HG02678 (cell line): ENCODE measurements at regions not wholly inside any gene's neighbourhood (a gene's known extent, or its start where the extent isn't known, plus 50 kb on each side); places are given as distances from the start of the nearest gene placed in this dataset.

ENCODE experiments used
- ATAC-seq: cut with Tn5 transposase; IDR thresholded peaks from one replicate; pipeline ENCODE4 v1.9.1; 2021; ENCODE audit warnings: mild to moderate bottlenecking, moderate library complexity; ENCODE audit not compliant: unreplicated experiment

DNA sequence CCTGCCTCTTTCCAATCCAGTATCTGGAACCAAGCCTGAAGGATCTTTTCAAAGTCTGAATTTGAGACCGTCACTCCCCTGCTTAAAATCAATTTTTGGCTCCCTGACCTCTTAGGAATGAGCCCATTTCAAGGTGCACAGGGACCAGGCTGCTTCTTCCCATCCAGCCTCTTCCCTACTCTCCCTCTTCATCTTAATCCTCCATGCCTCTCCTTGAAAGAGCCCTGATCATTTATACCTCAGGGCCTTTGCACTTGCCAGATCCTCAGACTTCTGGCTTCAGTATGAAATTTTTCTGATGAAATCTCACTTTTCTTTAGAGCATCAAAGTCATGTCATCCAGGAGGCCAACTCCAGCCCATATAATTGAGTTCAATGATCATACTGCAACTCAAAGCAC lies 399.5 kb upstream of the CELF2 start:
- no peak for ATAC-seq

DNA sequence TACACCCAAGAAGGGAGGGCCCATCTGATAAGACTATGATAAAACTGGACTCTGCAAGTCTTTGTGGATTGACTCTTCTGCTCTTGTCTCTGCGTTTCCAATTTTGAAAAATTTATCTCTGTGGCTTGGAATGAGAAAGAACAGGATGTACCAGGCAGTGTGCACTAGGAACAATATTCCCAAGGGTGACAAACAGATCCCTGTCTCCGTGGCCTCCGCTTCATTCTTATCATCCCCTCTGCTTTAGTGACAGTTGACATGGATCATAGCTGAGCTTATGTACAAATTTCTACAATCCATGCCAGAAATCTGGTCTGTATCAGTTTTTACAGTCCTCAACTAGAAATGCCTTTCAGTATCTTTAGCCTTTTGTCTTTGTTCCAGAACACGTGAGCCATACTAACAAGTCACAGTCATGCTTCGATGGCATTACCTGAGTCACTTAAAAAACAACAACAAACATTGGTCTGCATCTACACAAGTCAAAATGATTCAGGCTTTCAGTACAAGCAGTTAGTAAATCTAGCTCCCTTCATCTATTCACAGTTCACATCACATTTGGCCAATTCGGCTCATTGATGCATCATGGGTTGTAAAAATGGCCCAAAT lies 393.6 kb upstream of the CELF2 start:
- no peak for ATAC-seq

DNA sequence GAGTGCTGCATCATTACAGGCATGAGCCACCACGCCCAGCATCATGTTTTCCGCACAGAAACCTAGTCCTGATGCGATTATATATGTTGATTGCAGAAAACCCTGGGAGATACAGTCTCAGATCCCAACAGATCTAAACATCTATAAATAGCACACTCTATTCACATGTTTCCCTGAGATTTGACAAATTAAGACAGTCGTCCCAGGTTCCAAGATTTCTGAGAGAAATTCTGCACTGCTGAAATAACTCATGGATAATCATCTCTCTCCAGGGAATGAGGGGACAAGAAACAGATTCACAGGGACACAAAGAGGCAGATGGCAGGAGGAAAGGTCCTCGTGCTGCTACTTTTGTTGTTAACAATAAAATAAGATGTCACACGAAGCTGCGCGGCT lies 393.1 kb upstream of the CELF2 start:
- no peak for ATAC-seq

DNA sequence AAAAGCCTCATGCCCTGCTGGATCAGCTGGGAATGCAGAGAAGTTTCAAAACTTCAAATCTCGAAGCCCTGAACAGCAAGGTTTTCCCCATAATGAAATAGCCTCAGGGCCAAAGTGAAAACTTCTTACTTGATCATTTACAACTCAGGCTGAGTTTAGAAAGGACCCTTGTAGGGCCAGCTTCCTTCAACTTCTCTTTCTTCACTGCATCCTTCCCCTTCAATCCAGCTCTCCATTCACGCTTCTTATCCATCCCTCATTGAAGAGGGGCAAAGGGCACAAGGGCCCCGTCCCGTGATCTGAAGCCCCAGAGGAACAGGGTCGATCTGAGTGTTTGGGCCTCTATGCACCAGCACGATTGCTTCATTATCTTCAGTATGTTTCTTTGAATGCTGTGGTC lies 392.2 kb upstream of the CELF2 start:
- no peak for ATAC-seq

DNA sequence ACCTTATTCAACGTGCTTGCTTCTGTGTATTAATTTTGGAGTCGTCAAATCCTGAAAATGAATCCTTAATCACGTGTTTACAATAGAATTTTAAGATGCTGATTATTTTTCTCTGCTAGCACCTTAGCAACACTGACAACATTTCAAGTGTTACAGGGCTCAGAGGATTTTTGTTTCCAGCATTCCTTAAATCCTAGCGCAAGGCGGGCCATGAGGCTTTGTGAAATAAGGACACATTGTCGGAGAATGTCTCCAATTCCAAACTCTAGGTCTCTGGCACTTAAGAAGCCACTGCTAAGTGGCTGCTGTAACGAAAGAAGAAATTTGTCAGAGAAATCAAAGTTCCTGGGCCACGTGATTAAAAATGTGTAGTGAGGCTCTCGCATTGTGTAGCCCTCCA lies 390.9 kb upstream of the CELF2 start:
- no peak for ATAC-seq

DNA sequence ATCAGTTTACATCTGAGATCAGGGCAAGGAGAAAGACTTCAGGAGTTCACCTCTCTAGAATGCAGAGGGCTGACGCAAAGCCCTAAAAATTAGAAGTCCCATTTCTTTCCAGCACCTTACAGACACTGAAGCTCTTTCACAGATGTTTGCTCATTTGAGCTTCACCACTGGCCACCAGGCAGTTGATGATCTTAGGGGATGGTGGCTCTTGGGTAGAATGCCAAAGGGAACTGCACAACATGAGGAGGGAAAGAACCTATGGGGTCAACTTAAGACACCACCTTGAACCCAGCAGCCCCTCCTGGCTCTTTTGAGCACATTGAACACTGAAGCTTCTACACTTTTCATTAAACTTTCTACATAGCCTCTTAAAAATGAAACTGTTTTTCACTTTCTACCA lies 390.3 kb upstream of the CELF2 start:
- ATAC-seq = no peak

DNA sequence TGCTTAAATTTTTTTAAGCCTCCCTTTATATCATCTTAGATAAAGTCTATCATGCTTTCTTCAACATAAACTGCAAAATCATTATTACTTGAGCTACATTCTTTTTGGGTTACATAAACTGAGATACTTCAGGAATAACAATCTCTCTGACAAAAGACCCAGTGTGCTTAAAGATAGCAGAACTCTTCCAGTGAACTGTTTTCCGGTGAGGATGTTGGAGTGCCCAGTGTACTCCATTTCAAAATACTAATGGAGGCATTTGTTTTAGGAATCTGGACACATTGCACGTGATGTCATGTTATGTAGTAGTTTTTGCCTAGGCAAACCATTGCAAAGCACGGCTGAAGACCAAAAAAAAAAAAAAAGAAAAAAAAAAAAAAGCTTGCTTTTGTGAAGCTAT lies 388.2 kb upstream of the CELF2 start:
- no peak for ATAC-seq

DNA sequence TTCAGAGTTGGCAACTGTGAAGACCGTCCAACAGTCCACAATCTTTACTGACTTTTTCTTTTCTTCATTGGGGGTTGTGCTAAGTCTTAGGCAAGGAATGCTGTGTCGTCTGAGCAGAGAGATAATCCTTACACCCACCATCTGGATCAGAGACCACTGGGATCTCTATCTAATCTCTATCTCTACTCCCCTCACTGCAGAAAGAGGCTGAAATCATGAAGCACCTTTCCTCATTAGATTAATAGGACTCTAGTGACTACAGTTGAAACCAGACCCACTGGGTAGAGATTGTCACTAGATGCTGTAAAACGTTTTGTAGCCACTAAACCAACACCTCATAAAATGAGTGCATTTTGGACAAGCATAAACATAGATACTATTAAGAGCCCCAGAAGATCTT lies 387.4 kb upstream of the CELF2 start:
- ATAC-seq = no peak

DNA sequence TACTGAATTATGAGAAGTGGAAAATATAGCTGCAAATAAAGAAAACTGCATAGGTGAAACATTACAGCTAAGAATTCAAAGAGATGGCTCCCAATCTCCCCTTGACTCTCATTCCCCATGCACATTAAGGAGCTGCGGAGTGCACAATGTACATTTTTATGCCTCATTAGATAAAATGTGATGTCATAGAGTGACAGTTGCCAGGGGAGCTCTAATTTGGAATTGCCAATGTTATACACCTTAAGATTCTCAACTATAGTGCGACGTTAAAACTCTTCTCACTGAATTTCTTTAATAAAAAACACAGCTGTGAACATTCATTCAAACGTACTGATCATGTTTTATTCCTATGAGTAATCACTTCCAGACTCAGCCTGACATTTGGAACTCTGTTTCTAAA lies 386.9 kb upstream of the CELF2 start:
- ATAC-seq = no peak

DNA sequence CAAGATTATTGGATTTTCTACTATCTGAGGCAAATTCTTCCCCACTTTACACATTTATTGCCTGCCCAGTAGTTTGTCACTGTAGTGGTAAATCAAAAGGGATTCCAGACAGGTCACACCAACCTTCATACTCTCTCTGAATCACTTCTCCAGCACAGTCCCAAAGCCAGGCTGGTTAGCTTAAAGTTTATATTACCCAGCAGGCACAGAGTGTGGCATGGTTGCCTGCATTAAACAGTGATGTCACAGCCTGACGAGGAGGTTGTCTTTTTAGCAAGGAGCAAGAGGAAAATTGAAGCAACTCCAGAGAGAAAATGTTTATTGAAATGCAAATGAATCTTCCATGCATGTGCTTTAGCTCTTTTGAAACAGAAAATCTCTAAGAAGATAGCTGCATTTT lies 375.5 kb upstream of the CELF2 start:
- ATAC-seq = no peak

DNA sequence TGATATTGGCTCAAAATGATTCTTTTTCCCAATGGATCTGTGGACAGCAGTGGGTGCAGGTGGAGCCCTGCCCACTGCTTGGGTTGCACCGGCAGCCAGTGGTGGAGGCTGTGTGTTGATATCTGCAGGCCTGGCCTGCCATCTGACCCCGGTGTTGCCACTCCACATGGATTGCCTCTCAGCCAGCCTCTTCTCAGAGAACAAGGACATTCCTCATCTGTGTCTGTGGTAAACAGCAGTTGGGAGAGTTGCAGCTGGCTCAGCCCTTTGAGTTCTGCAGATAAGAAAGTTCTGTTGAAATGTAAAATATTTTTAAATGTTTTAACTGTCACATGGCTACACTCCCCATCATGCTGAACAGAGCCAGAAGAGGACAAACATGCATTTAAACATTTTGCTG lies 374.9 kb upstream of the CELF2 start:
- ATAC-seq = no peak

DNA sequence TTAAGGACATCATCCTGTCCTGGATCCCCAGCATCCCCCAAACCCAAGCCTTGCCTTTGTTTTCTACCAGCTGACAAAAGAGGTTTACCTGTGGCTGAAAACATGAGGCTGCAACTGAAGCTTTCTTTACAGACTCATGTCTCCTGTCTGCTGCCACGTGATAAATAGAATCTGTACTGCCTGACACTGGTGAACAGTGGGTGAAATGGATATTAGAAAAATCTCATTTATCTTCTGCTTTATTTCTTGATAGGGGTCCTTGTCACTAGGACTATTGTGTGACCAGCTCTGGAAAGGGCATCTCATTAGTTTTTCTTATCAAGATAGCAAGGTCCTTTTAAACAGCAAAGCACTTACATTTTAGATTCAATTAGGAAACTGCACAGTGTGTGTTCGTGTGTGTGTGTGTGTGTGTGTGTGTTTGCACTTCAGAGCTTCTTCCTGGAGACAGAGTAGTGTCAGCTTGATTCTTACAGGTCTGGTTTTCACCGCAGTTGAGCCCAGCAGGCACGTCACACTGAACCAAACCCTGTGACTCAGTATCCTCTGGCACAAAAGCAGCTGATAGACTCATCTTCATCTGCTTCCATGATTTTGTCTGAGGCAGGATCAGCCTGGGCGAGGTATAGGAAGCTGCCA lies 373.5 kb upstream of the CELF2 start:
- no peak for ATAC-seq

DNA sequence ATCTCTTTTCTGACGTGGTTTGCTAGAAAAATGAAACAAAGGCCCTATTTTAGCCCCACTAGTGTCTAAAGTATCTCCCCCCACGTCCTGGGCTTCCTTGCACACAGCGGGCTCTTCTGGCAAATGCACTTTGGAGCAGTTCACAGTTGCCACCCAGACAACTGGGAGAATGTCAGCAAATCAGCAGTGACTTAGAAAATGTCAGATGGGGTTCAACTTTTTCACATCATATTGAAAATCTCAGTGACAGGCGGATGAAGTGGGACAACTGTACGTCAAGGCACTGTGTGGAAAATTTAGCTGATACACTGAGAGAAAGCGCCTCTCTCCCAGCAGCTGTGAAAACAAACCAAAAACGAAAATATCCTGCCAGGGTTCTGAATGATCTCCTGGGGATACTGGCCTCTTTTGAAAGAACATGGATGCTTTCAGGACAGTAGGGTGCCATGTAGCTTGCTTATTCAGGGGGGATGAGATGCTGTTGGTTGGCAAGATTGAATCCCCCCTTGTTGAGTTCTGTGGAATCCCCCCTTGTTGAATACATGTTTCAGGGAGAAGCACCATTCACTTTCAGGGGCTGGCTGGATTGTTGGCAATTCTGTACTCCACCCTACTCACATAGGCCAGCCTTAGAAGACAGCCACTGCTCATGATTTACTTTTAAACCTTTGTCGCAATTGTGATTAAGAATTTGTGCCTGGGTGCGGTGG lies 372.8 kb upstream of the CELF2 start:
- no peak for ATAC-seq

DNA sequence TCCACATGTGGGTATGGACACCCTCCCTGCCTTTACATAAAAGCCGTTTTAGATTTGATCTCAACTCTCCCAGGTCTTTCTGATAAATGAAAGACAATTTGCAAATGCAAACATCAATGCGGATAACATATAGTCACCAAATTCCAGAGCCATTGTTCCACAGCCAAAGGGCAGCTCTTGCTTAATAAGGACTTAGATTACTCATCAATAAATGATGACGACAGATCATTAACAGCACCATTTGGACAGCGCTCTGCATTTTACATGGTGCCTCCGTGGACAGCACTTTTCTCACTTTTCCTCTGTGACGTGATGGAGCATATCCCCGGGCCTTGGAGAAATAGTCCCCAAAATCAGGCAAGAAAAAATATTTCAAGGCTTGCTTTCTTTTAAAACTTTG lies 370.3 kb upstream of the CELF2 start:
- no peak for ATAC-seq

DNA sequence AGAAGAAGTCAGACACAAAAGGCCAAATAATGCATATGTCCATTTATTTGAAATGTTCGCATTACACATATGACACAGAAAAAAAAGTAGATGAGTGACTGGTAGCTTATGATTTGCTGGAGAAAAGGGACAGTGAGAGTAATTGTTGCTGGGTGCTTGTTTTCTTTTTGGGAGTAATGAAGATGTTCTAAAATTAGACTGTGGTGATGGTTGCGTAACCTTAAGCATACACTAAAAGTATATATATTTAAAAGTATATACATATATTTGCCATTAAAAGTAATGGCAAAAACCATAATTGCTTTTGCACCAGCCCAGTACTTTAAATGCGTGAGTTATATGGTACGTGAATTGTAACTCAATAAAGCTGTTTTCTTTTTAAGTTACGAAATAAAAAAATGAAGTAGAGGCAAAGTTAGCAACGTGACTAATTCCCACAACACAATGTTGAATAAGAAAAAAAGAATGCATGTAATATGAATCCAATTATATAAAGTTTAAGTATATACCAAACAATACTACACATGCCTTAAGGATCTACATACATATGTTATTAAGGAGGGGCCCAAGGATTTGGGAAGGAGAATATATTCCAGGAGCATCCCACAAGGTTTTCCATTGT lies 360.4 kb upstream of the CELF2 start:
- ATAC-seq = no peak

DNA sequence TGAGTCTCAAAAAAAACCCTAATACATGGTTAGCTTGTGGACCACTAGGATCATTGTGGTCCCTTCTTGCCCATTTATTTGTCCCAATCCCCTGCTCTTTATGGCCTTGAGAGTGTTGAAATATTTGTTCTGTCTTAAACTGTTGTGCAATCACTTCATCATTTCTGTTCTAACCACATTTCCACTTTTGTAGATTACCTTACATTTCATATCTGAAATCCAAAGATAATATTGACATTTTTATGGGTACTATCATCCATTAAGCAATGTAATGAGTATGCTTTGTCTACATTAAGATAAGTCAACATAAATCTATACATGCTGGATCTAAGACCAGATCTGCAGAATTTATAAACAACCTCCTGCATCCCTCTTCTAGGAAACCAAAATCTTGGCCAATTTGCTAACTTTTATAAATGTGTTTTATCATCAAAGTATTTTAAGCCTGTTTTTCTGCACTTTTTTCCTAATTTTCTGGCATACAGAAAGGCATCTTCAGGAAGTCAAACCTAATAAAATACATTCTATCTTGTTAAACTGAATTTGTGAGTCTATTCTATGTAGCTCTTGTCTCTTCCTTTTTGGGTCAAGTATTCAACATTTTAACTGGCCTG lies 359.4 kb upstream of the CELF2 start:
- ATAC-seq = no peak

DNA sequence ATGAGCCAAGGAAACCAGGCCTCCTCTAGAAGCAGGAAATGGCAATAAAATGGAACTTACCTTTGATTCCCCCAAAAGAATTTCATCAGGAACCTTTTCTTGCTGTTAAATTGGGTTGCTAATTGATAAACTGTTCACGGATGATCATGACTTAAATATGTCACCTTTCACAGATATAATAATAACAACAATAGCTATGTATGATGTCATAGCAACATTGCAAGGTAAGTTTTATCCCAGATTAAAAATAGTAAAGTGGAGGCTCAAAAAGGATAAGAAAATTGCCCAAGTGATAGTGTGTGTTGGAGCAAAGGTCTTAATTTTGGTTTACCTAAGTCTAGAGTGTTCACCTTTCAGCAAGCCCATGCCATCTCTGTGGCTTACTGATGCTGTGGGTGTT lies 357.6 kb upstream of the CELF2 start:
- ATAC-seq = no peak

DNA sequence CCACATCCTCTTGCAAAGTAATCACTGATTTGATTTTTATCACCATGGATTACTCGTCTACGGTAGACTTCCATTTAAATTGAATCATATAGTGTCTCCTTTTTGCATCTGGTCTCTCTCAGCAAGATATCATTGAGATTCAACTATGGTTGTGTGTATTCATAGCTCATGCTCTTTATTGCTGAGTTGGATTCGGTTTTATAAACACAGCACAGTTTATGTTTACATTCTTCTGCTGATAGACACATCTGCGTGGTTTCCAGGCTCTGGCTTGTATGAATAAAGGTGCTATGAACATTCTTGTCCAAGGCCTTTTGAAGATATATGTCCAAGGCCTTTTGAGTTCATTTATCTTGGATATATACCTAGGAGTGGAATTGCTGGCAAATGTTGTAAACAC lies 356.5 kb upstream of the CELF2 start:
- no peak for ATAC-seq

DNA sequence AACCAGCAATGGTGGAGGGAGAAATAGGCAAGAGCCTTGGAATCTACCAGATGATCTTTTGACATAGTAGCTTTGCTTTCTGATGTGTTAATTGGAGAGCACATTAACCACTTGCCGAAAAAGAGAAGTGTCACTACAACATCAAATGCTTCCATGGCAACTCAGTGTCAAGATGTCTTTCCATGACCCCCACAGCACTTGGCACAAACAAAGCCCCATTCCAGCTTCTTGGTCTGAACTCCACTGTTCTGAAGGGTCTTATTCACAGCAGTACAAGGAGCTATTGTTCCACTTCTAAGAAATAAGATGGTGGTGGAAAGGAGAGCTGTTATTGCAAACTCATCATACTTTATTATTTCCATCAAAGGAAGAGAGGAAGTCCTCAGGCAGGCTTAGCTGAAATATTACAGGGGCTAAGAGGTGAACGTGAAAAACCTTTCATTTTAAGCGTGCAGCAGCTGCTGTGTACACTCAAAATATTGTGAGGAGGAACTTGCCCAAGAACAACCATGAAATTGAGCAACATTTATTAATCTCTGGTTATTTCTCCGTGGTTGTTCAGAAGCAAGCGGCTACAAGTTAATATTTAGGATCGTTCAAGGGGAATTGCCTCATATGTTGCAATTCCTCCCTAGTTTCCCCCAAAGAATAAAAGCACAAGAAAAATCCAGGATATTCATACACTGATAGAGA lies 354.8 kb upstream of the CELF2 start:
- no peak for ATAC-seq

DNA sequence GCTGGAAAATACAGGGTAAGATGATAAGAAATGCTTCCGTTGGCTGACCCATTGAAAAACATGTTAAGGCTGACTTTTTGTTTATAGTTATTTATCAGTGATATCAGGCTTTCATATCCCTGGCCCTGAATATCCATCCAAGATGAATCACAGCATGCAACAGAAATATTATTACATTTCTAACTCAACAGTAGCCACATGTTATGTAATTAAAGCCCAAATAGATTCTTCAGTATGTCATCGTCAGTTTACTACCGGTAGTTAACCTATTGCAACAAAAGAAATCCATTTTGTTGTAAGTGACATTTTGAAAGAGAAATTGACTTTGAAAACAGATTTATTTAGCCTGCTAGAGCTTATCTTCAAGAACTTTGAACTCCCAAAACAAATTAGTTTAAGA lies 354.1 kb upstream of the CELF2 start:
- ATAC-seq = no peak

DNA sequence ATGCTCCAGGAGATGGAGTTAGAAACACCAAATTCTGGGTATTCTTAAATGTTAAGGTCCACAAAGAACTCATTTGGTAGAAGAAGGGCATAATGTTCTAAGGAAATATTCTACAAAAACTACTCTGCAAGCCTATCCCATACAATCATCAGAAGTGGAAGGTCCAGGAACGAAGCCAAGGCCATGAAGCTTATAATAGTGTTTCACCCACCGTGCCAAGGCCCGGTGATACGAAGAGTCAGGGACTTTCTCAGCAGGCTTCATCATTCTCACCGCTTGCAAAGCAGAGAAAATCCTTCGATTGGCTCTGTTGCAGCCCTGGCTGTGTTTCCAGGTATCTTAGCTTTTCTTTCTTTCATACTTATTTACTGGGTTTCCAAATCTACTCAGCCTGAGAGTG lies 351.9 kb upstream of the CELF2 start:
- ATAC-seq = no peak
